HepG2 (cell line): ENCODE measurements at regions not wholly inside any gene's neighbourhood (a gene's known extent, or its start where the extent isn't known, plus 50 kb on each side); places are given as distances from the start of the nearest gene placed in this dataset.

ENCODE experiments used
- ATAC-seq: fragments of 200-7000 bp; cut with Tn5 transposase; 3 replicates; pipeline ENCODE4 v1.9.1; 2020; ENCODE audit warnings: mild to moderate bottlenecking, moderate library complexity
- BruUV-seq: library from RNA; stranded (reverse); fragments of 400-500 nt; replicated peaks from 2 replicates; lab custom pipeline; 2021; lab: Mats Ljungman, UMichigan
- CTCF ChIA-PET: fragments of 300-600 bp; formaldehyde crosslinking; extraction: SDS; loops from one replicate; lab custom pipeline; 2021; ENCODE audit warnings: low total read pairs, inconsistent platforms, low intra/inter-chr PET ratio; lab: Yijun Ruan, JAX
- POLR2A ChIA-PET: fragments of 350-600 bp; sonication (Branson Sonifier 250); formaldehyde crosslinking; loops from one replicate; lab custom pipeline; 2020; ENCODE audit warnings: antibody characterized with exemption, inconsistent platforms; lab: Yijun Ruan, JAX
- DNase-seq: peaks from one replicate; pipeline ENCODE4 v3.0.0-alpha.2; 2015; ENCODE audit warnings: low spot score
- FAIRE-seq: peaks from 3 replicates; lab custom pipeline; 2011; peaks lifted over from hg19 to GRCh38; lab: Jason Lieb, UNC
- H2AFZ ChIP-seq: one replicate; pipeline ENCODE4 v1.6.1; 2011; ENCODE audit warnings: low read length, inconsistent platforms
- H3K27ac ChIP-seq: fragments of 300-600 bp; 3 replicates; pipeline ENCODE4 v1.8.0; 2011; ENCODE audit warnings: mixed run types, mild to moderate bottlenecking, mixed read lengths, low read length, inconsistent platforms; ENCODE audit not compliant: insufficient read depth; ENCODE audit errors: extremely low read length
- H3K27me3 ChIP-seq, 2 experiments: fragments of 200-600 bp in 1 of 2; 2 replicates in 1 of 2; 3 replicates in 1 of 2; pipeline versions ENCODE4 v1.6.0 to v1.8.0; 2011; ENCODE audit warnings: low read length in 2 of 2, mild to moderate bottlenecking in 2 of 2, moderate library complexity in 2 of 2, inconsistent platforms in 1 of 2; ENCODE audit not compliant: insufficient read depth in 2 of 2, control insufficient read depth in 1 of 2
- H3K36me3 ChIP-seq, 2 experiments: fragments of 200-600 bp in 1 of 2; replicated peaks in 1 of 2; 2 replicates in 1 of 2; 3 replicates in 1 of 2; pipeline versions ENCODE4 v1.5.1 to v1.8.0; 2011; ENCODE audit warnings: low read length in 2 of 2, inconsistent platforms in 1 of 2; ENCODE audit not compliant: insufficient read depth in 2 of 2, control insufficient read depth in 1 of 2
- H3K4me1 ChIP-seq: 2 replicates; pipeline ENCODE4 v1.5.1; 2012; ENCODE audit warnings: low read length, inconsistent platforms; ENCODE audit not compliant: insufficient read depth
- H3K4me2 ChIP-seq: 2 replicates; pipeline ENCODE4 v1.6.0; 2011; ENCODE audit warnings: low read depth, low read length, inconsistent platforms
- H3K4me3 ChIP-seq, 3 experiments: fragments of 200-600 bp in 1 of 3; sonication (generic), shearing (Covaris generic) in 1 of 3; replicated peaks in 1 of 3; 2 replicates each; pipeline ENCODE4 v1.5.1; 2011 to 2016; ENCODE audit warnings: low read length in 3 of 3, inconsistent platforms in 2 of 3, low read depth in 2 of 3, mild to moderate bottlenecking in 2 of 3, control low read depth in 1 of 3, mixed read lengths in 1 of 3; ENCODE audit not compliant: insufficient read depth in 1 of 3
- H3K79me2 ChIP-seq: one replicate; pipeline ENCODE4 v1.6.1; 2011; ENCODE audit warnings: low read length, inconsistent platforms; ENCODE audit not compliant: insufficient read depth
- H3K9ac ChIP-seq: 2 replicates; pipeline ENCODE4 v1.6.0; 2011; ENCODE audit warnings: mild to moderate bottlenecking, low read depth, low read length, inconsistent platforms; ENCODE audit not compliant: insufficient read depth
- H3K9me3 ChIP-seq: 2 replicates; pipeline ENCODE4 v1.5.1; 2012; ENCODE audit warnings: mild to moderate bottlenecking, low read length
- H4K20me1 ChIP-seq: 2 replicates; pipeline ENCODE4 v1.6.0; 2011; ENCODE audit warnings: inconsistent platforms, mild to moderate bottlenecking, low read length, moderate library complexity; ENCODE audit not compliant: insufficient read depth
- DDIT3 ChIP-seq: sonication (generic); formaldehyde crosslinking; IDR thresholded peaks from 2 replicates; pipeline ENCODE4 v1.4.0; 2020; ENCODE audit warnings: mild to moderate bottlenecking, missing genetic modification reagents
- E2F5 ChIP-seq: sonication (generic); formaldehyde crosslinking; conservative IDR thresholded peaks from 2 replicates; pipeline ENCODE4 v1.4.0; 2020; ENCODE audit warnings: missing genetic modification reagents
- MIXL1 ChIP-seq: IDR thresholded peaks from 2 replicates; pipeline ENCODE4 v1.6.1; 2016
- RERE ChIP-seq: IDR thresholded peaks from 2 replicates; pipeline ENCODE4 v1.6.1; 2016; ENCODE audit warnings: low read depth, missing genetic modification reagents, missing compliant biosample characterization
- SSRP1 ChIP-seq: IDR thresholded peaks from 2 replicates; pipeline ENCODE4 v1.6.1; 2016; ENCODE audit warnings: control low read depth
- ZBTB42 ChIP-seq: sonication (generic); formaldehyde crosslinking; IDR thresholded peaks from 2 replicates; pipeline ENCODE4 v1.5.0; 2020; ENCODE audit warnings: mild to moderate bottlenecking, missing genetic modification reagents
- ZFP36L2 ChIP-seq: sonication (generic); formaldehyde crosslinking; IDR thresholded peaks from 2 replicates; pipeline ENCODE4 v1.4.0; 2020; ENCODE audit warnings: missing genetic modification reagents
- ZFX ChIP-seq: sonication (generic); formaldehyde crosslinking; IDR thresholded peaks from 2 replicates; pipeline ENCODE4 v1.4.0; 2020; ENCODE audit warnings: mild to moderate bottlenecking, low read depth, missing genetic modification reagents, moderate library complexity
- ZIK1 ChIP-seq: sonication (generic); formaldehyde crosslinking; IDR thresholded peaks from 2 replicates; pipeline ENCODE4 v1.5.0; 2020; ENCODE audit warnings: mild to moderate bottlenecking, low read depth, missing genetic modification reagents, borderline replicate concordance
- ZNF484 ChIP-seq: sonication (generic); formaldehyde crosslinking; IDR thresholded peaks from 2 replicates; pipeline ENCODE4 v1.5.1; 2020; ENCODE audit warnings: mild to moderate bottlenecking, low read depth, missing genetic modification reagents, borderline replicate concordance
- WGBS: methylation state at CpG from one replicate; pipeline ENCODE4 v1.1.6; 2017; ENCODE audit warnings: low lambda C conversion rate; 5-methylcytosine and 5-hydroxymethylcytosine counted together
- in situ Hi-C: cut with HindIII; loops from 2 replicates; pipeline ENCODE4 v1.10.0; 2017; ENCODE audit warnings: low pct_unique_long_range_greater_than_20kb; ENCODE audit not compliant: extremely low pct_ligation_motif_present
- intact Hi-C: fragments of 100-400 bp; cut with micrococcal nuclease; formaldehyde crosslinking; loops from one replicate; pipeline ENCODE4 v1.10.0; 2022; ENCODE audit not compliant: unreplicated experiment

GRCh38 chr22:27115410-27115809, 458.0 kb downstream of the MIAT start:
- no peaks in the 10 kb centered on the region for H3K36me3 ChIP-seq
- H3K9me3 ChIP-seq, result no peaks in the 10 kb centered on the region; the same call in 1 of the 2 replicates
- POLR2A ChIA-PET, result no interaction called here
- H3K4me2 ChIP-seq, result no peak overlapping the region
- no peak overlapping the region for H2AFZ ChIP-seq
- DNase-seq, result no peak
- H3K79me2 ChIP-seq, result no peaks in the 10 kb centered on the region
- H3K27ac ChIP-seq, result no peak overlapping the region
- BruUV-seq, result no TSS peak
- no peak for ATAC-seq
- TF ChIP-seq ZNF484 (CRISPR knock-in tag) (no peak), ZBTB42 (CRISPR knock-in tag) (no peak), ZFX (no peak), ZIK1 (CRISPR knock-in tag) (no peak), SSRP1 (CRISPR knock-in tag) (no peak), RERE (CRISPR knock-in tag) (no peak), MIXL1 (no peak), ZFP36L2 (no peak), E2F5 (CRISPR knock-in tag) (no peak), DDIT3 (no peak)
- TF ChIP-seq, all 625 proteins: peak for 0
- in situ Hi-C loops (no loop called here), intact Hi-C loops (no loop called here)
- CTCF ChIA-PET, result no interaction called here
- no peaks in the 10 kb centered on the region for H3K27me3 ChIP-seq
- no peaks in the 10 kb centered on the region for H4K20me1 ChIP-seq
- peaks cover 28% of the 10 kb centered on the region for H3K4me1 ChIP-seq
- H3K4me3 ChIP-seq, result no peak overlapping the region
- no peak overlapping the region for H3K9ac ChIP-seq
- WGBS, result 100% methylated on average over 2 of the region's 2 CpGs
- no peak for FAIRE-seq
